Loucy (cell line): ENCODE measurements at regions not wholly inside any gene's neighbourhood (a gene's known extent, or its start where the extent isn't known, plus 50 kb on each side); places are given as distances from the start of the nearest gene placed in this dataset.

Experiments used
- H2AFZ ChIP-seq: fragments of 200-600 bp; sonication (generic); 2 replicates; pipeline ENCODE4 v1.6.0; 2016; ENCODE audit warnings: antibody characterized with exemption, mild to moderate bottlenecking, low read length, moderate library complexity
- H3F3A ChIP-seq: fragments of 200-600 bp; 2 replicates; pipeline ENCODE4 v1.6.0; 2016; ENCODE audit warnings: antibody characterized with exemption, low read depth, mild to moderate bottlenecking
- H3K27me3 ChIP-seq: fragments of 200-600 bp; sonication (generic); 2 replicates; pipeline ENCODE4 v1.6.1; 2014; ENCODE audit warnings: low read length, mild to moderate bottlenecking; ENCODE audit not compliant: insufficient read depth, poor library complexity, severe bottlenecking
- H3K36me3 ChIP-seq: fragments of 200-600 bp; sonication (generic); 2 replicates; pipeline ENCODE4 v1.6.1; 2016; ENCODE audit warnings: low read length; ENCODE audit not compliant: insufficient read depth
- H3K4me1 ChIP-seq: fragments of 200-600 bp; sonication (generic); 2 replicates; pipeline ENCODE4 v1.5.1; 2014; ENCODE audit warnings: low read length, mild to moderate bottlenecking; ENCODE audit not compliant: insufficient read depth, poor library complexity, severe bottlenecking
- H3K4me2 ChIP-seq: fragments of 200-600 bp; sonication (generic); 2 replicates; pipeline ENCODE4 v1.6.0; 2014; ENCODE audit warnings: antibody characterized with exemption, low read length, low read depth, mild to moderate bottlenecking; ENCODE audit not compliant: poor library complexity, severe bottlenecking
- H3K4me3 ChIP-seq: fragments of 200-600 bp; sonication (generic); 2 replicates; pipeline ENCODE4 v1.5.1; 2014; ENCODE audit warnings: low read length, mild to moderate bottlenecking, mixed read lengths; ENCODE audit not compliant: poor library complexity, severe bottlenecking
- H3K79me2 ChIP-seq: fragments of 200-600 bp; sonication (generic); 2 replicates; pipeline ENCODE4 v1.6.1; 2014; ENCODE audit warnings: low read length; ENCODE audit not compliant: insufficient read depth
- H3K9ac ChIP-seq: fragments of 200-600 bp; sonication (generic); 2 replicates; pipeline ENCODE4 v1.6.0; 2014; ENCODE audit warnings: mild to moderate bottlenecking, low read depth, low read length, moderate library complexity; ENCODE audit not compliant: poor library complexity, severe bottlenecking
- H3K9me2 ChIP-seq: fragments of 200-600 bp; sonication (generic); replicated peaks from 2 replicates; pipeline ENCODE4 v1.6.1; 2016; ENCODE audit warnings: low read depth, low read length, mixed read lengths
- H3K9me3 ChIP-seq: fragments of 200-600 bp; sonication (generic); 2 replicates; pipeline ENCODE4 v1.6.1; 2014; ENCODE audit warnings: mild to moderate bottlenecking, antibody characterized with exemption, low read length, low read depth; ENCODE audit not compliant: insufficient read depth
- H4K20me1 ChIP-seq: fragments of 200-600 bp; sonication (generic); 2 replicates; pipeline ENCODE4 v1.6.0; 2014; ENCODE audit warnings: antibody characterized with exemption, low read length, mild to moderate bottlenecking; ENCODE audit not compliant: insufficient read depth, poor library complexity, severe bottlenecking
- CTCF ChIP-seq: fragments of 200-600 bp; sonication (generic); conservative IDR thresholded peaks from 2 replicates; pipeline ENCODE4 v1.5.1; 2014; ENCODE audit warnings: mild to moderate bottlenecking, antibody characterized with exemption, low read length
- EZH2phosphoT487 ChIP-seq: fragments of 200-600 bp; IDR thresholded peaks from 2 replicates; pipeline ENCODE4 v1.6.1; 2018; ENCODE audit warnings: antibody characterized with exemption, mild to moderate bottlenecking, moderate library complexity, borderline replicate concordance

- Histone ChIP-seq H3K9ac (no peak overlapping the region), H3K27me3 (no peaks in the 10 kb centered on the region), H4K20me1 (no peaks in the 10 kb centered on the region), H3F3A (no peaks in the 10 kb centered on the region), H3K4me2 (no peak overlapping the region), H3K36me3 (no peaks in the 10 kb centered on the region), H3K4me1 (no peaks in the 10 kb centered on the region), H3K9me3 (no peaks in the 10 kb centered on the region), H3K9me2 (no peaks in the 10 kb centered on the region), H3K4me3 (no peak overlapping the region), H3K79me2 (no peaks in the 10 kb centered on the region), H2AFZ (no peak overlapping the region)
- TF ChIP-seq EZH2phosphoT487, result no peak
- TF ChIP-seq CTCF, result no peak
Observed at GRCh38 chrX:75582511-75582910, 59.7 kb upstream of the ZDHHC15 start.
